Tibial nerve (tissue), 4 donors: ENCODE measurements at regions not wholly inside any gene's neighbourhood (a gene's known extent, or its start where the extent isn't known, plus 50 kb on each side); places are given as distances from the start of the nearest gene placed in this dataset.
"Not testable (repeated sequence)": the region's sequence is repeated elsewhere in the genome, so short reads cannot be mapped to it uniquely, and the experiment has no call there.

ENCODE experiments used
- DNase-seq, 2 donors: peaks; one replicate each; pipeline ENCODE4 v3.0.0-alpha.2; 2019; ENCODE audit warnings: low spot score in 2 of 2
- H3K27ac ChIP-seq, 4 donors: fragments of 200-600 bp; sonication (generic) in 3 of 4; one replicate each; pipeline ENCODE4 v1.5.1; 2017 to 2019; ENCODE audit warnings: mild to moderate bottlenecking in 1 of 4
- H3K27me3 ChIP-seq, 2 donors: fragments of 200-600 bp; sonication (generic) in 1 of 2; one replicate each; pipeline versions ENCODE4 v1.5.1 to v1.6.0; 2017 to 2019
- H3K36me3 ChIP-seq, 3 donors: fragments of 200-600 bp; sonication (generic); one replicate each; pipeline ENCODE4 v1.5.1; 2018 to 2019
- H3K4me1 ChIP-seq, 4 donors: fragments of 200-600 bp; sonication (generic) in 3 of 4; one replicate each; pipeline ENCODE4 v1.5.1; 2017 to 2019
- H3K4me3 ChIP-seq, 4 donors: fragments of 200-600 bp; sonication (generic) in 3 of 4; one replicate each; pipeline ENCODE4 v1.5.1; 2017 to 2019; ENCODE audit warnings: mild to moderate bottlenecking in 1 of 4, moderate library complexity in 1 of 4
- H3K9me3 ChIP-seq, 4 donors: fragments of 200-600 bp; sonication (generic) in 3 of 4; one replicate each; pipeline ENCODE4 v1.5.1; 2017 to 2019
- CTCF ChIP-seq, 5 experiments: fragments of 200-600 bp in 3 of 5; fragments of 450-650 bp in 2 of 5; sonication (generic) in 3 of 5; IDR thresholded peaks; one replicate each; pipeline ENCODE4 v1.5.1; 2016 to 2019; ENCODE audit warnings: antibody characterized with exemption in 5 of 5, mild to moderate bottlenecking in 3 of 5, moderate library complexity in 2 of 5
- EP300 ChIP-seq, 2 donors: sonication (generic); formaldehyde crosslinking; IDR thresholded peaks; one replicate each; pipeline ENCODE4 v1.6.1; 2017; ENCODE audit warnings: antibody characterized with exemption in 2 of 2, mild to moderate bottlenecking in 1 of 2
- WGBS, 2 donors: methylation state at CpG; one replicate each; pipeline ENCODE4 v1.1.5; 2018; 5-methylcytosine and 5-hydroxymethylcytosine counted together

- H3K27me3 ChIP-seq, H3K4me3 ChIP-seq, H3K27ac ChIP-seq, DNase-seq, H3K9me3 ChIP-seq, H3K4me1 ChIP-seq, H3K36me3 ChIP-seq: not testable (repeated sequence)
- WGBS, 2 donors, result 52 to 56% methylated on average over 2 of the region's 2 CpGs
Observed at GRCh38 chr2:87334888-87335287, 313.2 kb upstream of the PLGLB1 start.

- DNase-seq, H3K36me3 ChIP-seq, H3K27me3 ChIP-seq, H3K27ac ChIP-seq, H3K9me3 ChIP-seq, H3K4me1 ChIP-seq, H3K4me3 ChIP-seq: not testable (repeated sequence)
- WGBS, 2 donors, result 33% methylated on average over 1 of the region's 1 CpG
Observed at GRCh38 chr2:87338998-87339397, 317.4 kb upstream of the PLGLB1 start.

- WGBS, 2 donors, result 31 to 58% methylated on average over 10 to 31 of the region's 31 CpGs
- not testable (repeated sequence) for H3K9me3 ChIP-seq
Observed at GRCh38 chr2:87341601-87342014, 320.0 kb upstream of the PLGLB1 start.

GRCh38 chr2:87342175-87342574 lies 320.5 kb upstream of the PLGLB1 start:
- 79 to 90% methylated on average over 7 to 13 of the region's 24 CpGs for whole genome bisulfite sequencing, 2 donors
- H3K27me3 ChIP-seq, H3K4me1 ChIP-seq: not testable (repeated sequence)

More at GRCh38 chr2:87341601-87342014, 320.0 kb upstream of the PLGLB1 start:
- not testable (repeated sequence) for H3K4me3 ChIP-seq, H3K27me3 ChIP-seq, H3K27ac ChIP-seq, H3K36me3 ChIP-seq, H3K4me1 ChIP-seq
- TF ChIP-seq EP300 (IDR thresholded peaks at IDR 0.05), result peak in 1 of 2 donors; percentile 6
- TF ChIP-seq CTCF (IDR thresholded peaks at IDR 0.05), result peak; percentile 51 to 79 (median 72)
- peak; percentile 29 to 31 for DNase-seq

GRCh38 chr2:87343347-87343746 lies 321.7 kb upstream of the PLGLB1 start:
- not testable (repeated sequence) for H3K9me3 ChIP-seq, H3K27ac ChIP-seq, H3K4me3 ChIP-seq, DNase-seq, H3K27me3 ChIP-seq, H3K36me3 ChIP-seq, H3K4me1 ChIP-seq
- WGBS, 2 donors, result 51 to 54% methylated on average over 4 to 5 of the region's 6 CpGs

More at GRCh38 chr2:87342175-87342574, 320.5 kb upstream of the PLGLB1 start:
- H3K9me3 ChIP-seq, DNase-seq, H3K36me3 ChIP-seq, H3K27ac ChIP-seq, H3K4me3 ChIP-seq: not testable (repeated sequence)

GRCh38 chr2:87345283-87345682 lies 323.6 kb upstream of the PLGLB1 start:
- not testable (repeated sequence) for H3K9me3 ChIP-seq, H3K27ac ChIP-seq, H3K4me1 ChIP-seq, H3K27me3 ChIP-seq, DNase-seq, H3K36me3 ChIP-seq, H3K4me3 ChIP-seq
- 76 to 78% methylated on average over 11 of the region's 12 CpGs for WGBS, 2 donors

GRCh38 chr2:87348556-87348955 lies 326.9 kb upstream of the PLGLB1 start:
- not testable (repeated sequence) for H3K9me3 ChIP-seq, H3K27me3 ChIP-seq, DNase-seq, H3K27ac ChIP-seq, H3K36me3 ChIP-seq, H3K4me1 ChIP-seq
- 95 to 96% methylated on average over 45 to 53 of the region's 56 CpGs for WGBS, 2 donors
- H3K4me3 ChIP-seq, result peak overlapping the region in 1 of 4 donors; percentile 21

GRCh38 chr2:87349006-87349405 lies 327.4 kb upstream of the PLGLB1 start:
- not testable (repeated sequence) for H3K9me3 ChIP-seq, H3K27me3 ChIP-seq, H3K27ac ChIP-seq, H3K36me3 ChIP-seq, H3K4me1 ChIP-seq, DNase-seq
- H3K4me3 ChIP-seq, result peak overlapping the region in 1 of 4 donors; percentile 21
- WGBS, 2 donors, result 94 to 98% methylated on average over 42 to 44 of the region's 53 CpGs

- not testable (repeated sequence) for H3K4me3 ChIP-seq
Observed at GRCh38 chr2:87352178-87352934, 330.7 kb upstream of the PLGLB1 start.

GRCh38 chr2:87353408-87353807 lies 331.8 kb upstream of the PLGLB1 start:
- WGBS, 2 donors, result 90 to 100% methylated on average over 4 to 6 of the region's 10 CpGs
- H3K4me3 ChIP-seq, H3K36me3 ChIP-seq, H3K27me3 ChIP-seq, H3K9me3 ChIP-seq, H3K27ac ChIP-seq, H3K4me1 ChIP-seq, DNase-seq: not testable (repeated sequence)

More at GRCh38 chr2:87352178-87352934, 330.7 kb upstream of the PLGLB1 start:
- DNase-seq, H3K27ac ChIP-seq, H3K36me3 ChIP-seq, H3K9me3 ChIP-seq, H3K4me1 ChIP-seq, H3K27me3 ChIP-seq: not testable (repeated sequence)
- WGBS, 2 donors, result 80 to 91% methylated on average over 9 to 13 of the region's 21 CpGs

- WGBS, 2 donors, result 100% methylated on average over 1 of the region's 6 CpGs; no CpG with 5 or more reads in 1 of the 2 donors
- DNase-seq, H3K4me1 ChIP-seq: not testable (repeated sequence)
Observed at GRCh38 chr2:87354102-87354501, 332.5 kb upstream of the PLGLB1 start.

GRCh38 chr2:87360250-87360649 lies 338.6 kb upstream of the PLGLB1 start:
- H3K27me3 ChIP-seq, H3K4me1 ChIP-seq, DNase-seq, H3K27ac ChIP-seq, H3K4me3 ChIP-seq, H3K9me3 ChIP-seq, H3K36me3 ChIP-seq: not testable (repeated sequence)

More at GRCh38 chr2:87354102-87354501, 332.5 kb upstream of the PLGLB1 start:
- not testable (repeated sequence) for H3K27me3 ChIP-seq, H3K27ac ChIP-seq, H3K9me3 ChIP-seq, H3K4me3 ChIP-seq, H3K36me3 ChIP-seq

GRCh38 chr2:87360927-87361326 lies 339.3 kb upstream of the PLGLB1 start:
- WGBS, 2 donors, result 85 to 90% methylated on average over 2 of the region's 2 CpGs
- H3K27ac ChIP-seq, H3K36me3 ChIP-seq, H3K4me3 ChIP-seq, H3K9me3 ChIP-seq, H3K27me3 ChIP-seq, H3K4me1 ChIP-seq, DNase-seq: not testable (repeated sequence)
